Panc1 (cell line): ENCODE measurements at regions not wholly inside any gene's neighbourhood (a gene's known extent, or its start where the extent isn't known, plus 50 kb on each side); places are given as distances from the start of the nearest gene placed in this dataset.

Experiments used
- ATAC-seq: fragments of 200-7000 bp; cut with Tn5 transposase; 2 replicates; pipeline ENCODE4 v1.9.1; 2020; ENCODE audit warnings: mild to moderate bottlenecking, moderate library complexity
- BruUV-seq: library from RNA; stranded (reverse); fragments of 400-500 nt; replicated peaks from 2 replicates; lab custom pipeline; 2021; lab: Mats Ljungman, UMichigan
- CTCF ChIA-PET: fragments of 300-600 bp; sonication (Branson Sonifier 250); formaldehyde crosslinking; loops from one replicate; lab custom pipeline; 2022; ENCODE audit warnings: antibody characterized with exemption; lab: Charles Lee
- POLR2A ChIA-PET: fragments of 300-600 bp; sonication (Branson Sonifier 250); formaldehyde crosslinking; loops from one replicate; lab custom pipeline; 2022; ENCODE audit warnings: antibody characterized with exemption; lab: Charles Lee
- DNase-seq: peaks from one replicate; pipeline ENCODE4 v3.0.0-alpha.2; 2010; ENCODE audit warnings: low read depth, low spot score
- H3K27ac ChIP-seq: 2 replicates; pipeline ENCODE4 v1.5.1; 2011; ENCODE audit warnings: mild to moderate bottlenecking, low read length, inconsistent platforms
- H3K27me3 ChIP-seq: fragments of 200-500 bp; sonication (Bioruptor generic); 2 replicates; pipeline ENCODE4 v1.6.0; 2014; ENCODE audit warnings: low read length, inconsistent platforms; ENCODE audit not compliant: control insufficient read depth, insufficient read depth
- H3K36me3 ChIP-seq: fragments of 200-500 bp; sonication (Bioruptor generic); 2 replicates; pipeline ENCODE4 v1.5.1; 2014; ENCODE audit warnings: inconsistent platforms, mild to moderate bottlenecking, low read length, moderate library complexity; ENCODE audit not compliant: control insufficient read depth, insufficient read depth
- H3K4me1 ChIP-seq: 2 replicates; pipeline ENCODE4 v1.5.1; 2011; ENCODE audit warnings: inconsistent platforms, mild to moderate bottlenecking, low read length, moderate library complexity; ENCODE audit not compliant: control insufficient read depth, insufficient read depth
- H3K4me3 ChIP-seq, 2 experiments: 2 replicates each; pipeline ENCODE4 v1.5.1; 2011 to 2012; ENCODE audit warnings: low read depth in 2 of 2, low read length in 2 of 2, mild to moderate bottlenecking in 2 of 2, inconsistent platforms in 1 of 2, moderate library complexity in 1 of 2
- H3K9me3 ChIP-seq: fragments of 200-500 bp; sonication (Bioruptor generic); 2 replicates; pipeline ENCODE4 v1.5.1; 2014; ENCODE audit warnings: low read depth, mild to moderate bottlenecking, inconsistent platforms, low read length, moderate library complexity; ENCODE audit not compliant: control insufficient read depth, insufficient read depth
- POLR2AphosphoS5 ChIP-seq: IDR thresholded peaks from 2 replicates; pipeline ENCODE4 v1.6.1; 2012; ENCODE audit warnings: mild to moderate bottlenecking, low read depth, low read length, moderate library complexity
- SIN3A ChIP-seq: IDR thresholded peaks from 2 replicates; pipeline ENCODE4 v1.6.1; 2012; ENCODE audit warnings: low read depth, mild to moderate bottlenecking, low read length, moderate library complexity, borderline replicate concordance; ENCODE audit not compliant: insufficient read depth
- TCF7L2 ChIP-seq: IDR thresholded peaks from 2 replicates; pipeline ENCODE4 v1.6.1; 2011; ENCODE audit warnings: mild to moderate bottlenecking, low read depth, low read length, inconsistent platforms
- in situ Hi-C: cut with HindIII; loops from 2 replicates; pipeline ENCODE4 v1.10.0; 2016; ENCODE audit warnings: low sequenced_read_pairs, low pct_unique_long_range_greater_than_20kb
- intact Hi-C: fragments of 100-400 bp; cut with micrococcal nuclease; formaldehyde crosslinking; loops from one replicate; pipeline ENCODE4 v1.10.0; 2022; ENCODE audit not compliant: unreplicated experiment
- TF ChIP-seq, protein P1 (sequence below), 2 experiments: IDR thresholded peaks; 2 replicates each; pipeline ENCODE4 v1.6.1; 2011 to 2012; ENCODE audit warnings: low read depth in 2 of 2, control low read depth in 1 of 2, low read length in 1 of 2, mild to moderate bottlenecking in 1 of 2, moderate library complexity in 1 of 2; ENCODE audit not compliant: insufficient read depth in 1 of 2
- TF ChIP-seq, protein P2 (sequence below): fragments of 450-650 bp; IDR thresholded peaks from 2 replicates; pipeline ENCODE4 v1.5.1; 2017; ENCODE audit warnings: mild to moderate bottlenecking

GRCh38 chr6:141635621-141636020, 497.1 kb upstream of the GJE1 start:
- Histone ChIP-seq H3K9me3 (no peaks in the 10 kb centered on the region), H3K4me3 (no peak overlapping the region), H3K4me1 (no peaks in the 10 kb centered on the region), H3K36me3 (no peaks in the 10 kb centered on the region; the same call in 1 of the 2 replicates), H3K27ac (no peak overlapping the region), H3K27me3 (no peaks in the 10 kb centered on the region)
- intact Hi-C loops (no loop called here), in situ Hi-C loops (no loop called here)
- ChIA-PET CTCF (no interaction called here), POLR2A (no interaction called here)
- no peak for DNase-seq
- TF ChIP-seq, protein P1, sequence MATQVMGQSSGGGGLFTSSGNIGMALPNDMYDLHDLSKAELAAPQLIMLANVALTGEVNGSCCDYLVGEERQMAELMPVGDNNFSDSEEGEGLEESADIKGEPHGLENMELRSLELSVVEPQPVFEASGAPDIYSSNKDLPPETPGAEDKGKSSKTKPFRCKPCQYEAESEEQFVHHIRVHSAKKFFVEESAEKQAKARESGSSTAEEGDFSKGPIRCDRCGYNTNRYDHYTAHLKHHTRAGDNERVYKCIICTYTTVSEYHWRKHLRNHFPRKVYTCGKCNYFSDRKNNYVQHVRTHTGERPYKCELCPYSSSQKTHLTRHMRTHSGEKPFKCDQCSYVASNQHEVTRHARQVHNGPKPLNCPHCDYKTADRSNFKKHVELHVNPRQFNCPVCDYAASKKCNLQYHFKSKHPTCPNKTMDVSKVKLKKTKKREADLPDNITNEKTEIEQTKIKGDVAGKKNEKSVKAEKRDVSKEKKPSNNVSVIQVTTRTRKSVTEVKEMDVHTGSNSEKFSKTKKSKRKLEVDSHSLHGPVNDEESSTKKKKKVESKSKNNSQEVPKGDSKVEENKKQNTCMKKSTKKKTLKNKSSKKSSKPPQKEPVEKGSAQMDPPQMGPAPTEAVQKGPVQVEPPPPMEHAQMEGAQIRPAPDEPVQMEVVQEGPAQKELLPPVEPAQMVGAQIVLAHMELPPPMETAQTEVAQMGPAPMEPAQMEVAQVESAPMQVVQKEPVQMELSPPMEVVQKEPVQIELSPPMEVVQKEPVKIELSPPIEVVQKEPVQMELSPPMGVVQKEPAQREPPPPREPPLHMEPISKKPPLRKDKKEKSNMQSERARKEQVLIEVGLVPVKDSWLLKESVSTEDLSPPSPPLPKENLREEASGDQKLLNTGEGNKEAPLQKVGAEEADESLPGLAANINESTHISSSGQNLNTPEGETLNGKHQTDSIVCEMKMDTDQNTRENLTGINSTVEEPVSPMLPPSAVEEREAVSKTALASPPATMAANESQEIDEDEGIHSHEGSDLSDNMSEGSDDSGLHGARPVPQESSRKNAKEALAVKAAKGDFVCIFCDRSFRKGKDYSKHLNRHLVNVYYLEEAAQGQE (IDR thresholded peaks at IDR 0.05; ENCODE audit: insufficient read depth in 1 of 2, low read depth in 2 of 2, low read length in 1 of 2): no peak
- TF ChIP-seq POLR2AphosphoS5 (no peak), TCF7L2 (no peak), SIN3A (no peak)
- TF ChIP-seq, protein P2, sequence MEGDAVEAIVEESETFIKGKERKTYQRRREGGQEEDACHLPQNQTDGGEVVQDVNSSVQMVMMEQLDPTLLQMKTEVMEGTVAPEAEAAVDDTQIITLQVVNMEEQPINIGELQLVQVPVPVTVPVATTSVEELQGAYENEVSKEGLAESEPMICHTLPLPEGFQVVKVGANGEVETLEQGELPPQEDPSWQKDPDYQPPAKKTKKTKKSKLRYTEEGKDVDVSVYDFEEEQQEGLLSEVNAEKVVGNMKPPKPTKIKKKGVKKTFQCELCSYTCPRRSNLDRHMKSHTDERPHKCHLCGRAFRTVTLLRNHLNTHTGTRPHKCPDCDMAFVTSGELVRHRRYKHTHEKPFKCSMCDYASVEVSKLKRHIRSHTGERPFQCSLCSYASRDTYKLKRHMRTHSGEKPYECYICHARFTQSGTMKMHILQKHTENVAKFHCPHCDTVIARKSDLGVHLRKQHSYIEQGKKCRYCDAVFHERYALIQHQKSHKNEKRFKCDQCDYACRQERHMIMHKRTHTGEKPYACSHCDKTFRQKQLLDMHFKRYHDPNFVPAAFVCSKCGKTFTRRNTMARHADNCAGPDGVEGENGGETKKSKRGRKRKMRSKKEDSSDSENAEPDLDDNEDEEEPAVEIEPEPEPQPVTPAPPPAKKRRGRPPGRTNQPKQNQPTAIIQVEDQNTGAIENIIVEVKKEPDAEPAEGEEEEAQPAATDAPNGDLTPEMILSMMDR: no peak
- ATAC-seq: no peak
- BruUV-seq: no TSS peak

DNA sequence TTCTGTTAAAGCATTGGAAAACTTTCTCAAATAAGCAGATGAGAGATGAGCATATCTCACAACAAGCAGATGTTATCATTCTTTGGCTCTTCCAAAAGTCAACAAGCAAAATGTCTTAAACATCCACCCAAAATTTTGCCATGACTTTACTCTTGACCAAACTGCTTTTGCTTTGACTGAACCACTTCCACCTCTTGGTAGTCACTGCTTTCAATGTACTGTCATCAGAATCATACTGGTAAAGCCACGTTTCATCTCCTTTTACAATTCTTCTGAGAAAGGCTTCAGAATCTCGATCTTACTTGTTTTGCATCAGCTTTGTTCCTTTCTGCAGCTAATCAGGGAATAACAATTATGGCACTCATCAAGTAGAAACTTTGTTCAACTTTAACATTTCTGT, 498.5 kb upstream of the GJE1 start:
- intact Hi-C loops: no loop called here
- DNase-seq: no peak
- no peak overlapping the region for H3K4me3 ChIP-seq
- no peak overlapping the region for H3K27ac ChIP-seq
- in situ Hi-C loops: no loop called here
- ATAC-seq: no peak
- ChIA-PET POLR2A (interaction anchor here (0.6 kb wide), 2 partner anchors 10 to 160 kb away, joined by 3 read pairs; no protein-coding TSS in a partner anchor), CTCF (no interaction called here)
- no peaks in the 10 kb centered on the region for H3K9me3 ChIP-seq
- no peak for TF ChIP-seq POLR2AphosphoS5
- TF ChIP-seq SIN3A: no peak
- TF ChIP-seq, protein P1 (IDR thresholded peaks at IDR 0.05; ENCODE audit: insufficient read depth in 1 of 2, low read depth in 2 of 2, low read length in 1 of 2): no peak
- TF ChIP-seq TCF7L2: no peak
- TF ChIP-seq, protein P2: no peak
- H3K36me3 ChIP-seq: no peaks in the 10 kb centered on the region; the same call in 1 of the 2 replicates
- no peaks in the 10 kb centered on the region for H3K27me3 ChIP-seq
- no peaks in the 10 kb centered on the region for H3K4me1 ChIP-seq
- no TSS peak for BruUV-seq
